ENCODE measurements at regions not wholly inside any gene's neighbourhood (a gene's known extent, or its start where the extent isn't known, plus 50 kb on each side); places are given as distances from the start of the nearest gene placed in this dataset.

DNA sequence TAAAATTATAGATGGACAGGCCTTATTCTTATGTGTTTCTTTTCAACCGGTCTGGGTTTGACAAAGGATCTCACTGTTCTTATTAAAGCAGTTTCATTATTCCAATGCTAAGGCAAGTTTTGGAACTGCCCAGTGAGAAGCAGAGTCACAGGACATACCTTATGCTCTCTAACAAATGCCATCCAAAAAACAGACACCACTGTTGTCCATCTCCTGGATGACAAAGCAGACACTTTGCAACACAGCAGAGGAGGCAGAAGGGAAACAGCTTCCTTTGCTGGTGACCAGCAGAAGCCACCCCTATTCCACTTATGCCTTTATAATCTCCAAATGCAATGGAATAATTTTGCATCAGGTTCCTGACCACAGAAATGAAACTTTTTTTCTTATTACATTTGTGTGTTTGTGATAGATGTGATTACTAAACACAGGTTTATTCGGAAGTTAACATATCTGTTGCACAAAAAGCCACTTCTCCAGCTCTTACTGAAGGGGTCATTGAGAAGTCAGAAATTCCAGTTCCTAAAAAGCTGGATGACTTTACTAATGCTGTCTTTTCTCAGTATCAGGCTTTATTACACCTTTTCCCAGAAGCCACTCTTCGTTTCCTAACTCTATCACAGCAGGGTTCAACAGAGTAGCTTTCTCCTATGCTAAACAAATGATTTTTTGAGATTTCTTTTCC is 115.6 kb downstream of the BTG1 start:
- no peak for DNase-seq

- DNase-seq = no peak
These were observed 116.5 kb downstream of the BTG1 start for GRCh38 chr12:92029136-92029535.

DNA sequence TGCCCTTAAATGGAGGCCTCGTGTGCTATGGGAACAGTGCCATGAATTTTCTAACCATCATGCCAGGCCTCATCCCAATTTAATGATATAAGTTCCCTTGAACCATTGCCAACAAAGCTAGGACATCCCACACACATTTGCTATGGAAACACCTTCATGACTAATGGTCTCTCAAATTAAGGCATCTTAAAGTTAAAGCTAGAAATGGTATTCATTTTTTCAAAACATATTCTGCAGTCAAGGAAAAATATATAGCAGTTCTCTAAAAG is 117.3 kb downstream of the BTG1 start:
- DNase-seq = no peak

GRCh38 chr12:92027701-92028440 is 117.8 kb downstream of the BTG1 start:
- DNase-seq = no peak

- DNase-seq = no peak
These were observed 118.4 kb downstream of the BTG1 start for GRCh38 chr12:92027243-92027642.

GRCh38 chr12:92025462-92026207 is 120.0 kb downstream of the BTG1 start:
- DNase-seq = no peak

DNA sequence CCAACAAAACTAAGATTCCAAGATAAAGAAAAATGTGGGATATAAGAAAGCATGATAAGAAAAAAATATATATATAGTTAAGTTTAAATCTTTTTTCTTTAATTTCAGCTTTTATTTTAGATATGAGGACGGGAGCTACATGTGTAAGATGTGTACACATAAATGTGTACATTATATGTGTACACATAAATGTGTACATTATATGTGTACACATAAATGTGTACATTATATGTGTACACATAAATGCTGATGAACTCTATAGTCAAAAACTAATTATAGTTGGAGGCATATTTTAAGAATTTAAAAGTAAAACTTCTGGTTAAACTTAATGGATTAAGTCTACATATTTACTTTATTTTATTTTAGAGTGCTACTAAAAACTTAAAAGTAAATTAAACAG is 123.6 kb downstream of the BTG1 start:
- no peak for DNase-seq

DNA sequence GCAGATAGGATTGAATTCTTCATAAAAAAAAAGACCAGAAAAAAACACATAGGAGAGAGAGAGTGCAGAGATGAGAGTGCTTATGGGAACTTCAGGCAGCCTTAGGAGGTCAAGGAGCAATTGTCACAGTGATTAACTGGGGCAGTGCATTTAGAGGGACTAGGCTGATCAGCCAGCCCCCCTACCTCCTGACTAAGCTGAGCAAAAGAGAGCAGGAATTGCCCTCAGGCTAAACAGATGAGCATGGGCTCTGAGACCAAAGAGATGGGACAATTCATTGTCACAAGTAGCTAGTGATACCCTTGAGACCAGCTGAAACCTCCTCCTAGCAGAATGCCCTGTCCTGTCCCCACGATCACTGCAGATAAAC is 124.0 kb downstream of the BTG1 start:
- no peak for DNase-seq

GRCh38 chr12:92020983-92021665 is 124.5 kb downstream of the BTG1 start:
- no peak for DNase-seq

- DNase-seq = no peak
These were observed 126.0 kb downstream of the BTG1 start for GRCh38 chr12:92019491-92020277.

DNA sequence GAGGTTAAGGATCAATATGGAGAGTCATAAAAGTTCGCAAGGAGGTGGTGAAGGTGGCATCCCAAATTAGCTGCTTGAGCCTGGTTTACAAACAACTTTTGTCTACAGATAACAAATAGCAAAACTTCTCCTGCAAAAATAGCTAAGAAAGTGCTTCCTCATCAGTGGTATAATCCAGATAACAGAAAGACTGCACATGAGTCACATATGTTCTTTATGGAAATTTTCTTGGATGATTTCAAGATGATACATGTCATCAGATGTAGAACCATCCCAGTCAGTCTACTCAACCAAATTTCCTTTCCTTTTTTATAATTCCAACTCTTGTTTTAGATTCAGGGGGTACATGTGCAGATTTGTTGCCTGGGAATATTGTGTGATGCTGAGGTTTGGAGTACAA is 133.0 kb downstream of the BTG1 start:
- no peak for DNase-seq

DNA sequence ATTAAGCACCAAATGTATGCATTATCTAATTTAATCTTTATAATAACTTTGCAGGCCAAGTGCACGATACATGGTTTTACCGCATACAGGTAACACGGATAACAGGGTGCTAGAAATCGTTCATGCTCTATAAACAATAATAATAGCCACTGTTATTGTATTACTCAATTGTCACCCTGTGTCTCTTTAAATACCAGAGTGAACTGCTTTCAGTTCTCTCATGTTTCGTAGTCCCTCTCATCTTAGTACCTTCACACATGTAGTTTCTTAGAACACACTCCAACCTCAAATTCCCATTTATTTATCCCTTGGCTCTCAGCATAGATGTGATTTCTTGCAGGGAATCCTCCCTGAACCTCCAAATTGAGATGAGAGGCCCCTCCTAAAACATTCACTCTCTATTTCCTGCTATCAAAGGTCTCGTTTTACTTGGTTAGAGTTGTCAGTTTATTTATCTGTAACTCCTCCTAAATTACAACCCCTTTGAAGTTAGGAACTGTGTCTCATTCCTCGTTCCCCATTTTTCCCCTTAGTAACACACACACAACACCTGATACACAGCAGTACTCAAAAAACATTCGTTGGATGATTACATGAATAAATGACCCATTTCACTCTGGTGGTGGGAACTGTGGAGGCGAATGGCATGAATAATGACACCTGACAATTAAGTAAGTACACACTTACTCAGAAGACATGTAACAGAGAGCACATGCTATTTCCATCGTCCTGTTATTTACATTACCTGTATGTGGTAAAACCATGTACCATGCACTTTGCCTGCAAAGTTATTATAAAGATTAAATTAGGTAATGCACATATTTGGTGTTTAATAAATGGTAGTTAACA is 134.6 kb downstream of the BTG1 start:
- no peak for DNase-seq

GRCh38 chr12:92010368-92010767 is 135.3 kb downstream of the BTG1 start:
- DNase-seq = no peak

DNA sequence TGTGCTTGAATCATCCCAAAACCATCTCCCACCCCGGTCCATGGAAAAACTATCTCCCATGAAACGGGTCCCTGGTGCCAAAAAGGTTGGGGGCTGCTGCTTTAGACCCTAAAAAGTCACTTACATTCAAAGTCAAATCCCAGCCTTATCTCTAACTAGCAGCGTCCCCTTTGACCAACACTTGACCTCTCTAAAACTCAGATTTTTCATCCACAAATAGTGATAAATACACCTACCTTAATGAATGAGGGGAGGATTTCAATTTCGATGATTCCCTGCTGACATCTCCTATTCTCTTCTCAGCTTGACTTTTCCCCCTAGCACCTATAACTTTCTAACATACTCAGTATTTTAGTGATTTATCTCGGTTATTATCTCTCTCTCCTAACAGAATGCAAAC is 137.3 kb downstream of the BTG1 start:
- DNase-seq = no peak

- DNase-seq = no peak
These were observed 137.9 kb downstream of the BTG1 start for GRCh38 chr12:92007787-92008186.

- DNase-seq = no peak
These were observed 141.9 kb downstream of the BTG1 start for GRCh38 chr12:92003701-92004100.

DNA sequence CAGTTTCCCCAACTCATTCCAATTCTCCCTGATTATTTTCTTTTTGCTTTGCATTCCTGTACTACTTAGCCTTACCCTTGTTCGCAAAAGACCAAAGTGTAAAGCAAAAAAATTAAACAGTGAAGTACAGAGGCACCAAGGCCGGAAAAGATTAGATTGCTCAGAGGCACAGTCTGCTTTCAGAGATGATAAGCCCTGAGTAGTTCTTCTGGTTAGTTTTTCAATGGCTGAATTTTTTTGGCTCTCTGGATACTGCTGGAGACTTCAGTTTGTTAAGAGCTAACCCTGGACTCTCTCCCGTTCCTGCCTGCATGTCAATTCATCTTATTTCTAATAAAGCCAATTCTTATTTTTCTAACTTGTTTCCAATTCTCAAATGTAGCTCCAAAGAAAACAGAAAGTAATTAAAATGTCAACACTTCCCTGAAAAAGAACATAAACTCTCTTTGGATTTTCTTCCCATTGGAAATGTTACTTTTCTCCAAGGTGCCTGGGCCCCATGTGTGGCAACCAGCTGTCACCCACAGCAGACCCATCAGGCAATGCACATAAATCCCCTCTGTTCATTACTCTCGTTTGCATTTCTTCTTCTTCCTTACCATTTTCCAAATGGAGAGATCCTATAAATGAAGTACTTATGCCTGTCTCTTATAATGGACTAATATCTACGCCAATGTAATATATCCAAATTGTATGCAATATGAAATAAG is 142.8 kb downstream of the BTG1 start:
- no peak for DNase-seq

- no peak for DNase-seq
These were observed 143.4 kb downstream of the BTG1 start for GRCh38 chr12:92002195-92002649.

- no peak for DNase-seq
These were observed 145.0 kb downstream of the BTG1 start for GRCh38 chr12:92000597-92000996.

- DNase-seq = no peak
These were observed 145.8 kb downstream of the BTG1 start for GRCh38 chr12:91999823-92000222.

DNA sequence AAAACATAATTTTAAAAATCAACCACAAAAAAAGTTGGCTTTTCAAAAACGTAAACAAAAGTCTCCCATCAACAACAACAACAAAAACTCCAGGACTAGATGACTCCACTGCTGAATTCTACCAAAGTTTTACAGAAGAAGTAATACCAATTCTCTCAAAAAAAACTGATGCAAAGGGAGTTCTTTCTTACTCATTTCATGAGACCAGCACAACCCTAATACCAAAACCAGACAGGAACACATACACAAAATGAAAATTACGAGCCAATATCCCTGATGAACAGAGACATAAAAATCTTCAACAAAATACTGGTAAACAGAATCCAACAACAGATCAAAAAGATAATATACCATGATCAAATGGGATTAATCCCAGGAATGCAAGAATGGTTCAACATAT is 147.3 kb downstream of the BTG1 start:
- DNase-seq = no peak

Measured in stimulated activated CD4-positive, alpha-beta T cell treated with anti-CD3 and anti-CD28 coated beads, Interleukin-2, amount 100 ng/mL, for 24 hours (primary cell).